Loucy (cell line): ENCODE measurements at regions not wholly inside any gene's neighbourhood (a gene's known extent, or its start where the extent isn't known, plus 50 kb on each side); places are given as distances from the start of the nearest gene placed in this dataset.

Experiments used
- CTCF ChIP-seq: fragments of 200-600 bp; sonication (generic); conservative IDR thresholded peaks from 2 replicates; pipeline ENCODE4 v1.5.1; 2014; ENCODE audit warnings: mild to moderate bottlenecking, antibody characterized with exemption, low read length
- EZH2phosphoT487 ChIP-seq: fragments of 200-600 bp; IDR thresholded peaks from 2 replicates; pipeline ENCODE4 v1.6.1; 2018; ENCODE audit warnings: antibody characterized with exemption, mild to moderate bottlenecking, moderate library complexity, borderline replicate concordance

DNA sequence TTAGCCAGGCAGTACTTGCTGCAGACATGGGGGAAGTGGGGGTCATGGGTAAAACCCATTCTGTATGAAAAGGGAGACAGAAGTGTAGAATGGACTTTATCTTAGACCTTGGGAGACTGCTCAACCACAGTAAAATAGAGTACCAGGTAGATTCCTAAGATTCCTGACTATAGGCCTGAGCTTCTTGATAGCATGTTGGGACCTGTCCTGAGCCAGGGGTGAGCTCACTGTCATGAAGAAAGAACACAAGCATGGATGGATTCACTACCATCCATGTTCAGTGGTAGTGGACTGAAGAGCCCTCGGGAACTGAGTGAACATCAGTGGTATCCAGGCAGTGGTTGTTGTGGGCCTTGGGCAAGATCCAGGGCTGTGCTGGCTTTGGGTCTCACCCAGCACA, 1003.8 kb downstream of the TMTC2 start:
- TF ChIP-seq CTCF (no peak), EZH2phosphoT487 (no peak)
